ENCODE measurements at regions not wholly inside any gene's neighbourhood (a gene's known extent, or its start where the extent isn't known, plus 50 kb on each side); places are given as distances from the start of the nearest gene placed in this dataset.

DNA sequence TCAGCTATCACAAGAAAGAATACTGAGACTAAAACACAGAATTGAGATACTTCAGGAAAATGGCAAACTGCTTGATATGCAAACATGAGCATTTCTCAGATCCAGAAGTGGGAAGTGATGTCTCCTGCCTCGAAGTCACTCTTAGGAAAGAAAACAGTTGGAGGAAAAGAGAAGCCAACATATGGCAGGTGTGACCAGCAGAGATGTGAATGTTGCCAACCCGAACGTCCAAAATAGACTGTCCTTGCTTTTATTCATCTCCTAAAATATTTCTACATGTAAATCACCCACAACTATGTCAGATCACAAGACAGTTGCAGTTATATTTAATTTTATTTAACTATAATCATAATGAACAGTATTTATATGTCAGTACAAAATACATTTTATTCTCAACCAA is 687.6 kb downstream of the GALC start:
- Histone ChIP-seq H3F3A (ENCODE audit: low read depth) (no peaks in the 10 kb centered on the region), H4K20me1 (ENCODE audit: low read depth) (no peaks in the 10 kb centered on the region), H3K4me3 (no peak overlapping the region), H3K27me3 (no peaks in the 10 kb centered on the region), H3K27ac (no peak overlapping the region), H3K9me3 (ENCODE audit: low read depth) (no peaks in the 10 kb centered on the region), H3K4me1 (no peaks in the 10 kb centered on the region), H2AFZ (replicated peaks) (no peak overlapping the region), H3K9ac (no peak overlapping the region), H3K4me2 (no peak overlapping the region), H3K79me2 (ENCODE audit: low read depth) (no peaks in the 10 kb centered on the region), H3K36me3 (no peaks in the 10 kb centered on the region)
- TF ChIP-seq EZH2 (IDR thresholded peaks at IDR 0.05) (no peak), EZH2phosphoT487 (IDR thresholded peaks at IDR 0.05) (no peak)
- TF ChIP-seq, protein P1, sequence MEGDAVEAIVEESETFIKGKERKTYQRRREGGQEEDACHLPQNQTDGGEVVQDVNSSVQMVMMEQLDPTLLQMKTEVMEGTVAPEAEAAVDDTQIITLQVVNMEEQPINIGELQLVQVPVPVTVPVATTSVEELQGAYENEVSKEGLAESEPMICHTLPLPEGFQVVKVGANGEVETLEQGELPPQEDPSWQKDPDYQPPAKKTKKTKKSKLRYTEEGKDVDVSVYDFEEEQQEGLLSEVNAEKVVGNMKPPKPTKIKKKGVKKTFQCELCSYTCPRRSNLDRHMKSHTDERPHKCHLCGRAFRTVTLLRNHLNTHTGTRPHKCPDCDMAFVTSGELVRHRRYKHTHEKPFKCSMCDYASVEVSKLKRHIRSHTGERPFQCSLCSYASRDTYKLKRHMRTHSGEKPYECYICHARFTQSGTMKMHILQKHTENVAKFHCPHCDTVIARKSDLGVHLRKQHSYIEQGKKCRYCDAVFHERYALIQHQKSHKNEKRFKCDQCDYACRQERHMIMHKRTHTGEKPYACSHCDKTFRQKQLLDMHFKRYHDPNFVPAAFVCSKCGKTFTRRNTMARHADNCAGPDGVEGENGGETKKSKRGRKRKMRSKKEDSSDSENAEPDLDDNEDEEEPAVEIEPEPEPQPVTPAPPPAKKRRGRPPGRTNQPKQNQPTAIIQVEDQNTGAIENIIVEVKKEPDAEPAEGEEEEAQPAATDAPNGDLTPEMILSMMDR (IDR thresholded peaks at IDR 0.05): no peak
- no peaks in the 10 kb centered on the region for H3K4me1 Mint-ChIP-seq
- H3K27me3 Mint-ChIP-seq (ENCODE audit: insufficient read depth, low read depth): no peaks in the 10 kb centered on the region
- H3K36me3 Mint-ChIP-seq: no peaks in the 10 kb centered on the region
- no peak for DNase-seq (ENCODE audit: low spot score)
- H3K4me3 Mint-ChIP-seq: no peak overlapping the region
- H3K27ac Mint-ChIP-seq: no peak overlapping the region
- no peaks in the 10 kb centered on the region for H3K9me3 Mint-ChIP-seq

DNA sequence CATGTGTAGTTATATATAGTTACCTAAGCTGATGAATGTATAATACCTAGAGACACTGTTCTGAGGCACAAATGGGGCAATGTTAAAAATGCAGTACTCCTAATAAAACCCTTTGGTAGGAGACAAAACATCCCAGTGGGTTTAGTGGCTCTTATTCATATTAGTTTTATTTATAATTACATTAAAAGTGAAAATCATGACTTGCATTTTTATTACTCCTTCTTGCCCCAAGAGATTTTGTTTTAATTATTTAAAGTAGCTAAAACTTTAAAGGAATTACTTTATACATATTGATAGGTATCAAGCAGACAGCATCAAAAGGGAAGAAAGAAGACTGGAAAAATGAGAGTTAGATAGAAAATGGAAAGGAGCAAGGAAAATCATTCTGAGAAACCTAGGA is 688.6 kb downstream of the GALC start:
- no peak overlapping the region for H3K4me3 ChIP-seq
- no peaks in the 10 kb centered on the region for H4K20me1 ChIP-seq (ENCODE audit: low read depth)
- H3K4me3 Mint-ChIP-seq: no peak overlapping the region
- no peaks in the 10 kb centered on the region for H3K4me1 ChIP-seq
- no peak overlapping the region for H3K27ac Mint-ChIP-seq
- no peaks in the 10 kb centered on the region for H3K27me3 ChIP-seq
- no peak for DNase-seq (ENCODE audit: low spot score)
- no peaks in the 10 kb centered on the region for H3K36me3 Mint-ChIP-seq
- H3K79me2 ChIP-seq (ENCODE audit: low read depth): no peaks in the 10 kb centered on the region
- H3K9ac ChIP-seq: no peak overlapping the region
- H3F3A ChIP-seq (ENCODE audit: low read depth): no peaks in the 10 kb centered on the region
- no peak overlapping the region for H2AFZ ChIP-seq (replicated peaks)
- no peaks in the 10 kb centered on the region for H3K4me1 Mint-ChIP-seq
- TF ChIP-seq EZH2phosphoT487 (IDR thresholded peaks at IDR 0.05): no peak
- TF ChIP-seq, protein P1 (IDR thresholded peaks at IDR 0.05): no peak
- no peak for TF ChIP-seq EZH2 (IDR thresholded peaks at IDR 0.05)
- H3K9me3 ChIP-seq (ENCODE audit: low read depth): no peaks in the 10 kb centered on the region
- no peaks in the 10 kb centered on the region for H3K36me3 ChIP-seq
- no peaks in the 10 kb centered on the region for H3K9me3 Mint-ChIP-seq
- no peaks in the 10 kb centered on the region for H3K27me3 Mint-ChIP-seq (ENCODE audit: insufficient read depth, low read depth)
- no peak overlapping the region for H3K27ac ChIP-seq
- H3K4me2 ChIP-seq: no peak overlapping the region

DNA sequence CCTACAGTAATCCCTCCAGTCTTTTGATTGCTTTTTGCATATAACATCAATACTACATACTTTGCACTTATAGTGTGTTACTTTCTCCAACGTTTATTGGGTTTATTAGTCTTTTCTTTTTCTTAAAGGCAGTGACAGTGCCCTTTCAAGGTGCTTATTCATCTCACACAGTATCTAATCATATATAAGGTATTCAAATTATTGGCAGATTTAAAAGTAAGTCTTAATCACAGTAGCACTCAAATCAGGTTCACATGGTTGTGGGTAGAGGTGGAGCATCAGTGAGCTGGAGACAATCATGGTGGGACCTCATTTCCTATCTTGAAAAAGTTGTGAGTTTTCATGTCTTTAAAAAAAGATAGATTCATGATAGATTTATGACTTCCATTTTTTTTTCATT is 706.2 kb downstream of the GALC start:
- Histone ChIP-seq H3K27ac (no peak overlapping the region), H3K4me2 (no peak overlapping the region), H3K79me2 (ENCODE audit: low read depth) (no peaks in the 10 kb centered on the region), H3F3A (ENCODE audit: low read depth) (no peaks in the 10 kb centered on the region), H3K4me1 (no peaks in the 10 kb centered on the region), H3K27me3 (no peaks in the 10 kb centered on the region), H3K36me3 (no peaks in the 10 kb centered on the region), H3K9me3 (ENCODE audit: low read depth) (no peaks in the 10 kb centered on the region), H4K20me1 (ENCODE audit: low read depth) (no peaks in the 10 kb centered on the region), H2AFZ (replicated peaks) (no peak overlapping the region), H3K9ac (no peak overlapping the region), H3K4me3 (no peak overlapping the region)
- Mint-ChIP-seq H3K4me3 (no peak overlapping the region), H3K36me3 (no peaks in the 10 kb centered on the region), H3K27ac (no peak overlapping the region), H3K4me1 (peaks cover 5% of the 10 kb centered on the region), H3K27me3 (ENCODE audit: insufficient read depth, low read depth) (peaks cover 2% of the 10 kb centered on the region), H3K9me3 (peaks cover 5% of the 10 kb centered on the region)
- TF ChIP-seq, protein P1 (IDR thresholded peaks at IDR 0.05): no peak
- TF ChIP-seq EZH2phosphoT487 (IDR thresholded peaks at IDR 0.05): no peak
- TF ChIP-seq EZH2 (IDR thresholded peaks at IDR 0.05): no peak
- DNase-seq (ENCODE audit: low spot score): no peak

DNA sequence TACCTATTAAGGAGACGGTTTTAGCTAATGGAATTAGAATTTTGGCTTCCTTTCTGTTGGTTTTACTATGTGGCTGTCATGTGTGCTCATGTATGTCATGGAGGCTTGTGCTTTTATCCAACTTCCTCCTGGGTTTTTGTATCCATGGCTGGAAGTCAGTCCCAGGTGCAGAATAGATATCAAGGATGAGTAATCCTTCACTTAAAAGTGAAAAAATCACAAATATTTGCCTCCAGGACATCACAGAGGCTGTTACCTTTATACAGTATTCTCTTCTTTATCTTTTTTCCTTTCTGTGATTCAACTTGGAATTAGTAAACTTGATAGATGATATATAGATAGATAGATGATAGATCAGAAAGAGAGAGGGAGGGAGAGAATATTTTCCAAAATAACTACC is 706.8 kb downstream of the GALC start:
- Histone ChIP-seq H3K36me3 (no peaks in the 10 kb centered on the region), H3K4me3 (no peak overlapping the region), H3K27ac (no peak overlapping the region), H3K9me3 (ENCODE audit: low read depth) (no peaks in the 10 kb centered on the region), H2AFZ (replicated peaks) (no peak overlapping the region), H3K4me2 (no peak overlapping the region), H3K79me2 (ENCODE audit: low read depth) (no peaks in the 10 kb centered on the region), H4K20me1 (ENCODE audit: low read depth) (no peaks in the 10 kb centered on the region), H3K27me3 (no peaks in the 10 kb centered on the region), H3F3A (ENCODE audit: low read depth) (no peaks in the 10 kb centered on the region), H3K9ac (no peak overlapping the region), H3K4me1 (no peaks in the 10 kb centered on the region)
- DNase-seq (ENCODE audit: low spot score): no peak
- H3K36me3 Mint-ChIP-seq: no peaks in the 10 kb centered on the region
- peaks cover 3% of the 10 kb centered on the region for H3K9me3 Mint-ChIP-seq
- TF ChIP-seq EZH2phosphoT487 (IDR thresholded peaks at IDR 0.05): no peak
- no peak for TF ChIP-seq EZH2 (IDR thresholded peaks at IDR 0.05)
- no peak overlapping the region for H3K4me3 Mint-ChIP-seq
- no peak overlapping the region for H3K27ac Mint-ChIP-seq
- H3K27me3 Mint-ChIP-seq (ENCODE audit: insufficient read depth, low read depth): peaks cover 2% of the 10 kb centered on the region
- peaks cover 5% of the 10 kb centered on the region for H3K4me1 Mint-ChIP-seq

All from neural progenitor cell (in vitro differentiated cells).